Endothelial cell of umbilical vein (primary cell): ENCODE measurements at regions not wholly inside any gene's neighbourhood (a gene's known extent, or its start where the extent isn't known, plus 50 kb on each side); places are given as distances from the start of the nearest gene placed in this dataset.
"Not testable (repeated sequence)": the region's sequence is repeated elsewhere in the genome, so short reads cannot be mapped to it uniquely, and the experiment has no call there.

Source experiments
- FOS ChIP-seq: IDR thresholded peaks from 2 replicates; pipeline ENCODE4 v1.6.1; 2011; ENCODE audit warnings: mild to moderate bottlenecking, low read length, moderate library complexity, borderline replicate concordance; ENCODE audit not compliant: insufficient read depth
- POLR2A ChIP-seq: IDR thresholded peaks from 2 replicates; pipeline ENCODE4 v1.6.1; 2012; ENCODE audit warnings: low read depth, mild to moderate bottlenecking, control low read depth, low read length
- POLR2AphosphoS5 ChIP-seq: IDR thresholded peaks from 2 replicates; pipeline ENCODE4 v1.6.1; 2012; ENCODE audit warnings: low read depth, mild to moderate bottlenecking, control low read depth, low read length, moderate library complexity; ENCODE audit not compliant: insufficient read depth
- TF ChIP-seq, protein P1 (sequence below), 2 donors: IDR thresholded peaks; 1 replicate in 1 of 2; 2 replicates in 1 of 2; pipeline ENCODE4 v1.5.1; 2011; ENCODE audit warnings: low read length in 2 of 2, mild to moderate bottlenecking in 2 of 2, moderate library complexity in 2 of 2, control low read depth in 1 of 2, inconsistent platforms in 1 of 2, low read depth in 1 of 2; ENCODE audit not compliant: insufficient read depth in 1 of 2; ENCODE audit errors: extremely low read depth in 1 of 2
- TF ChIP-seq, protein P2 (sequence below): IDR thresholded peaks from 2 replicates; pipeline ENCODE4 v1.6.1; 2011; ENCODE audit not compliant: insufficient read depth, insufficient read length

- TF ChIP-seq, protein P1, sequence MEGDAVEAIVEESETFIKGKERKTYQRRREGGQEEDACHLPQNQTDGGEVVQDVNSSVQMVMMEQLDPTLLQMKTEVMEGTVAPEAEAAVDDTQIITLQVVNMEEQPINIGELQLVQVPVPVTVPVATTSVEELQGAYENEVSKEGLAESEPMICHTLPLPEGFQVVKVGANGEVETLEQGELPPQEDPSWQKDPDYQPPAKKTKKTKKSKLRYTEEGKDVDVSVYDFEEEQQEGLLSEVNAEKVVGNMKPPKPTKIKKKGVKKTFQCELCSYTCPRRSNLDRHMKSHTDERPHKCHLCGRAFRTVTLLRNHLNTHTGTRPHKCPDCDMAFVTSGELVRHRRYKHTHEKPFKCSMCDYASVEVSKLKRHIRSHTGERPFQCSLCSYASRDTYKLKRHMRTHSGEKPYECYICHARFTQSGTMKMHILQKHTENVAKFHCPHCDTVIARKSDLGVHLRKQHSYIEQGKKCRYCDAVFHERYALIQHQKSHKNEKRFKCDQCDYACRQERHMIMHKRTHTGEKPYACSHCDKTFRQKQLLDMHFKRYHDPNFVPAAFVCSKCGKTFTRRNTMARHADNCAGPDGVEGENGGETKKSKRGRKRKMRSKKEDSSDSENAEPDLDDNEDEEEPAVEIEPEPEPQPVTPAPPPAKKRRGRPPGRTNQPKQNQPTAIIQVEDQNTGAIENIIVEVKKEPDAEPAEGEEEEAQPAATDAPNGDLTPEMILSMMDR (IDR thresholded peaks at IDR 0.05; ENCODE audit: extremely low read depth in 1 of 2, insufficient read depth in 1 of 2, low read depth in 1 of 2, low read length in 2 of 2), result not testable (repeated sequence)
- not testable (repeated sequence) for TF ChIP-seq POLR2AphosphoS5, FOS, POLR2A
- TF ChIP-seq, protein P2, sequence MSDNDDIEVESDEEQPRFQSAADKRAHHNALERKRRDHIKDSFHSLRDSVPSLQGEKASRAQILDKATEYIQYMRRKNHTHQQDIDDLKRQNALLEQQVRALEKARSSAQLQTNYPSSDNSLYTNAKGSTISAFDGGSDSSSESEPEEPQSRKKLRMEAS, result not testable (repeated sequence)
These were observed 1203.6 kb downstream of the DSC3 start for GRCh38 chr18:29838961-29839360.
